C4-2B (cell line): ENCODE measurements at regions not wholly inside any gene's neighbourhood (a gene's known extent, or its start where the extent isn't known, plus 50 kb on each side); places are given as distances from the start of the nearest gene placed in this dataset.

Experiments
- CTCF ChIP-seq: fragments of 450-650 bp; conservative IDR thresholded peaks from 2 replicates; pipeline ENCODE4 v1.5.1; 2017; ENCODE audit warnings: mild to moderate bottlenecking
- ZFX ChIP-seq: fragments of 450-650 bp; IDR thresholded peaks from 2 replicates; pipeline ENCODE4 v1.6.1; 2017

GRCh38 chr3:162729686-162730085 lies 1233.1 kb downstream of the OTOL1 start:
- TF ChIP-seq CTCF (no peak), ZFX (no peak)
